Endothelial cell of umbilical vein (primary cell): ENCODE measurements at regions not wholly inside any gene's neighbourhood (a gene's known extent, or its start where the extent isn't known, plus 50 kb on each side); places are given as distances from the start of the nearest gene placed in this dataset.

Source experiments
- BruUV-seq: library from RNA; stranded (reverse); fragments of 400-500 nt; replicated peaks from 2 replicates; lab custom pipeline; 2021; lab: Mats Ljungman, UMichigan
- CTCF ChIA-PET: fragments of 300-600, 350-600 bp; sonication (Branson Sonifier 250); formaldehyde crosslinking; loops from one replicate; lab custom pipeline; 2021; ENCODE audit warnings: antibody characterized with exemption, inconsistent platforms; lab: Charles Lee
- POLR2A ChIA-PET: fragments of 300-600, 350-600 bp; sonication (Branson Sonifier 250); formaldehyde crosslinking; loops from one replicate; lab custom pipeline; 2021; ENCODE audit warnings: antibody characterized with exemption, inconsistent platforms; lab: Charles Lee
- DNase-seq: peaks from one replicate; pipeline ENCODE4 v3.0.0-alpha.2; 2011; ENCODE audit warnings: low read depth, low spot score
- FAIRE-seq: peaks from 2 replicates; lab custom pipeline; 2011; peaks lifted over from hg19 to GRCh38; lab: Jason Lieb, UNC
- H2AFZ ChIP-seq: 2 replicates; pipeline ENCODE4 v1.6.0; 2012; ENCODE audit warnings: low read depth, low read length, control low read depth, inconsistent platforms
- H3K27ac ChIP-seq: 2 replicates; pipeline ENCODE4 v1.5.1; 2011; ENCODE audit warnings: low read depth, mild to moderate bottlenecking, control low read depth, low read length, moderate library complexity; ENCODE audit not compliant: insufficient read depth
- H3K27me3 ChIP-seq, 2 experiments: 2 replicates each; pipeline versions ENCODE4 v1.6.0 to v1.6.1; 2011; ENCODE audit warnings: low read length in 2 of 2, mixed read lengths in 1 of 2; ENCODE audit not compliant: control insufficient read depth in 2 of 2, insufficient read depth in 2 of 2
- H3K36me3 ChIP-seq, 2 experiments: 2 replicates in 1 of 2; 3 replicates in 1 of 2; pipeline ENCODE4 v1.5.1; 2011; ENCODE audit warnings: low read length in 2 of 2, mild to moderate bottlenecking in 1 of 2, moderate library complexity in 1 of 2; ENCODE audit not compliant: control insufficient read depth in 2 of 2, insufficient read depth in 2 of 2; ENCODE audit errors: extremely low read depth in 1 of 2
- H3K4me1 ChIP-seq: 3 replicates; pipeline ENCODE4 v1.5.1; 2011; ENCODE audit warnings: mild to moderate bottlenecking, low read length; ENCODE audit not compliant: control insufficient read depth, insufficient read depth; ENCODE audit errors: extremely low read depth
- H3K4me2 ChIP-seq: 2 replicates; pipeline ENCODE4 v1.6.1; 2011; ENCODE audit warnings: low read length, control low read depth, mixed read lengths; ENCODE audit not compliant: insufficient read depth
- H3K4me3 ChIP-seq, 3 experiments: fragments of 200-600 bp in 1 of 3; sonication (generic), shearing (Covaris generic) in 1 of 3; replicated peaks in 1 of 3; 2 replicates each; pipeline ENCODE4 v1.5.1; 2011 to 2016; ENCODE audit warnings: control low read depth in 3 of 3, low read length in 3 of 3, mild to moderate bottlenecking in 2 of 3, inconsistent platforms in 1 of 3, low read depth in 1 of 3, moderate library complexity in 1 of 3; ENCODE audit not compliant: insufficient read depth in 1 of 3
- H3K79me2 ChIP-seq: 2 replicates; pipeline ENCODE4 v1.6.0; 2012; ENCODE audit warnings: low read length, inconsistent platforms; ENCODE audit not compliant: control insufficient read depth, insufficient read depth
- H3K9ac ChIP-seq: replicated peaks from 2 replicates; pipeline ENCODE3; 2011; ENCODE audit warnings: low read length, control low read depth; ENCODE audit not compliant: insufficient read depth; ENCODE audit errors: extremely low read depth
- H3K9me1 ChIP-seq: replicated peaks from 3 replicates; pipeline ENCODE4 v1.6.0; 2011; ENCODE audit warnings: mild to moderate bottlenecking, low read length; ENCODE audit not compliant: control insufficient read depth, insufficient read depth; ENCODE audit errors: extremely low read depth
- H3K9me3 ChIP-seq: replicated peaks from 2 replicates; pipeline ENCODE4 v1.5.1; 2012; ENCODE audit warnings: low read length, inconsistent platforms; ENCODE audit not compliant: control insufficient read depth, insufficient read depth
- H4K20me1 ChIP-seq: replicated peaks from 2 replicates; pipeline ENCODE3; 2011; ENCODE audit warnings: mild to moderate bottlenecking, low read length; ENCODE audit not compliant: control insufficient read depth, insufficient read depth; ENCODE audit errors: extremely low read depth
- EZH2 ChIP-seq: IDR thresholded peaks from 2 replicates; pipeline ENCODE4 v1.6.1; 2012; ENCODE audit warnings: borderline replicate concordance, low read depth, mild to moderate bottlenecking, moderate library complexity, low read length, inconsistent platforms; ENCODE audit not compliant: severe bottlenecking
- FOS ChIP-seq: IDR thresholded peaks from 2 replicates; pipeline ENCODE4 v1.6.1; 2011; ENCODE audit warnings: mild to moderate bottlenecking, low read length, moderate library complexity, borderline replicate concordance; ENCODE audit not compliant: insufficient read depth
- GATA2 ChIP-seq: IDR thresholded peaks from 2 replicates; pipeline ENCODE4 v1.7.0; 2011; ENCODE audit warnings: low read depth, mild to moderate bottlenecking, moderate library complexity, mixed read lengths, low read length; ENCODE audit not compliant: insufficient read length, insufficient read depth
- JUN ChIP-seq: IDR thresholded peaks from 2 replicates; pipeline ENCODE4 v1.6.1; 2011; ENCODE audit warnings: borderline replicate concordance, low read depth; ENCODE audit not compliant: insufficient read length, insufficient read depth
- MYC ChIP-seq: IDR thresholded peaks from one replicate; pipeline ENCODE4 v1.6.1; 2011; ENCODE audit warnings: mild to moderate bottlenecking, low read depth, low read length
- POLR2A ChIP-seq: IDR thresholded peaks from 2 replicates; pipeline ENCODE4 v1.6.1; 2012; ENCODE audit warnings: low read depth, mild to moderate bottlenecking, control low read depth, low read length
- POLR2AphosphoS5 ChIP-seq: IDR thresholded peaks from 2 replicates; pipeline ENCODE4 v1.6.1; 2012; ENCODE audit warnings: low read depth, mild to moderate bottlenecking, control low read depth, low read length, moderate library complexity; ENCODE audit not compliant: insufficient read depth
- dilution Hi-C: fragments of 300-500 bp; cut with MboI; formaldehyde crosslinking; loops from one replicate; pipeline ENCODE4 v1.15.0; 2019; ENCODE audit warnings: low sequenced_read_pairs; ENCODE audit not compliant: extremely low pct_ligation_motif_present
- intact Hi-C: fragments of 100-400 bp; cut with micrococcal nuclease; formaldehyde crosslinking; loops from one replicate; pipeline ENCODE4 v1.10.0; 2022
- TF ChIP-seq, protein P1 (sequence below), 2 donors: IDR thresholded peaks; 1 replicate in 1 of 2; 2 replicates in 1 of 2; pipeline ENCODE4 v1.5.1; 2011; ENCODE audit warnings: low read length in 2 of 2, mild to moderate bottlenecking in 2 of 2, moderate library complexity in 2 of 2, control low read depth in 1 of 2, inconsistent platforms in 1 of 2, low read depth in 1 of 2; ENCODE audit not compliant: insufficient read depth in 1 of 2; ENCODE audit errors: extremely low read depth in 1 of 2
- TF ChIP-seq, protein P2 (sequence below): IDR thresholded peaks from 2 replicates; pipeline ENCODE4 v1.6.1; 2011; ENCODE audit not compliant: insufficient read depth, insufficient read length

DNA sequence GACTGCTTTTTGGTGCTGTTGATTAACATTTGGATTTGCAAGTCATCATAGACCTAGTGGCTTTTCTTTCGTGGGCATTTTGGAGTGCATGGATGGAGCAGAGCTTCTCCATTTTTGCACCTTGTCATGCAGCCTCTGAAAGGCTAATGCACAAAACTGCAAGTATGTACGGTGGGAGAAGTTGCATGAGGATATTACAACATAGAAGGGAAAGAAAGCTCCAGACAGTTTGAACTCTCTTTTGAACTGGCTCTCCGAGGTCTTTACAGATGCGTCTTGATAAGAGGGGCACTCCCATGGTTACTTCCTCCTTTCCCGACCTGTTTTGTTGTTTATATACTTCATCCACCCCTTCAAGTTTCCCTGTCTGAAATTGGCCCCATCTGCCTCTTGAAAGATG is 147.1 kb upstream of the GBE1 start:
- POLR2A ChIA-PET: no interaction called here
- TF ChIP-seq JUN: no peak
- no peak for TF ChIP-seq GATA2
- no peak for TF ChIP-seq POLR2AphosphoS5
- TF ChIP-seq, protein P1, sequence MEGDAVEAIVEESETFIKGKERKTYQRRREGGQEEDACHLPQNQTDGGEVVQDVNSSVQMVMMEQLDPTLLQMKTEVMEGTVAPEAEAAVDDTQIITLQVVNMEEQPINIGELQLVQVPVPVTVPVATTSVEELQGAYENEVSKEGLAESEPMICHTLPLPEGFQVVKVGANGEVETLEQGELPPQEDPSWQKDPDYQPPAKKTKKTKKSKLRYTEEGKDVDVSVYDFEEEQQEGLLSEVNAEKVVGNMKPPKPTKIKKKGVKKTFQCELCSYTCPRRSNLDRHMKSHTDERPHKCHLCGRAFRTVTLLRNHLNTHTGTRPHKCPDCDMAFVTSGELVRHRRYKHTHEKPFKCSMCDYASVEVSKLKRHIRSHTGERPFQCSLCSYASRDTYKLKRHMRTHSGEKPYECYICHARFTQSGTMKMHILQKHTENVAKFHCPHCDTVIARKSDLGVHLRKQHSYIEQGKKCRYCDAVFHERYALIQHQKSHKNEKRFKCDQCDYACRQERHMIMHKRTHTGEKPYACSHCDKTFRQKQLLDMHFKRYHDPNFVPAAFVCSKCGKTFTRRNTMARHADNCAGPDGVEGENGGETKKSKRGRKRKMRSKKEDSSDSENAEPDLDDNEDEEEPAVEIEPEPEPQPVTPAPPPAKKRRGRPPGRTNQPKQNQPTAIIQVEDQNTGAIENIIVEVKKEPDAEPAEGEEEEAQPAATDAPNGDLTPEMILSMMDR (IDR thresholded peaks at IDR 0.05; ENCODE audit: extremely low read depth in 1 of 2, insufficient read depth in 1 of 2, low read depth in 1 of 2, low read length in 2 of 2): no peak
- TF ChIP-seq MYC: no peak
- no peak for TF ChIP-seq POLR2A
- TF ChIP-seq, protein P2, sequence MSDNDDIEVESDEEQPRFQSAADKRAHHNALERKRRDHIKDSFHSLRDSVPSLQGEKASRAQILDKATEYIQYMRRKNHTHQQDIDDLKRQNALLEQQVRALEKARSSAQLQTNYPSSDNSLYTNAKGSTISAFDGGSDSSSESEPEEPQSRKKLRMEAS: no peak
- TF ChIP-seq FOS: no peak
- no peak for TF ChIP-seq EZH2
- Histone ChIP-seq H4K20me1 (no peaks in the 10 kb centered on the region), H3K9me1 (no peaks in the 10 kb centered on the region), H3K4me1 (no peaks in the 10 kb centered on the region), H2AFZ (no peak overlapping the region), H3K79me2 (no peaks in the 10 kb centered on the region), H3K36me3 (no peaks in the 10 kb centered on the region), H3K9me3 (no peaks in the 10 kb centered on the region), H3K27ac (no peak overlapping the region), H3K4me3 (no peak overlapping the region), H3K27me3 (peaks cover 0 to 2% of the 10 kb centered on the region in 2 experiments), H3K4me2 (no peak overlapping the region), H3K9ac (no peak overlapping the region)
- DNase-seq (no peak), FAIRE-seq (no peak)
- intact Hi-C loops (no loop called here), dilution Hi-C loops (no loop called here)
- BruUV-seq: no TSS peak
- CTCF ChIA-PET: interaction anchor here (1.4 to 5.5 kb wide), 3 partner anchors 11 to 556 kb away, joined by 3 to 49 read pairs (median 5); no protein-coding TSS in a partner anchor
